HG03571 (cell line): ENCODE measurements at regions not wholly inside any gene's neighbourhood (a gene's known extent, or its start where the extent isn't known, plus 50 kb on each side); places are given as distances from the start of the nearest gene placed in this dataset.
A peak's percentile ranks its signal among the peaks of the same experiment; 100 is the strongest.

Experiments
- ATAC-seq: cut with Tn5 transposase; IDR thresholded peaks from one replicate; pipeline ENCODE4 v1.9.1; 2021; ENCODE audit not compliant: unreplicated experiment

GRCh38 chr2:64220894-64221617 lies 76.8 kb upstream of the PELI1 start:
- no peak for ATAC-seq

GRCh38 chr2:64221935-64222334 lies 77.7 kb upstream of the PELI1 start:
- ATAC-seq: no peak

GRCh38 chr2:64222351-64222750 lies 78.1 kb upstream of the PELI1 start:
- ATAC-seq: no peak

- no peak for ATAC-seq
Measured at GRCh38 chr2:64223055-64223454, 78.8 kb upstream of the PELI1 start.

- no peak for ATAC-seq
Measured at GRCh38 chr2:64225491-64225890, 81.3 kb upstream of the PELI1 start.

- ATAC-seq: no peak
Measured at GRCh38 chr2:64226611-64227010, 82.4 kb upstream of the PELI1 start.

GRCh38 chr2:64227603-64228125 lies 83.4 kb upstream of the PELI1 start:
- ATAC-seq: no peak

GRCh38 chr2:64228126-64228678 lies 84.0 kb upstream of the PELI1 start:
- ATAC-seq: peak; percentile 93

GRCh38 chr2:64228918-64229317 lies 84.7 kb upstream of the PELI1 start:
- no peak for ATAC-seq

GRCh38 chr2:64230540-64230939 lies 86.3 kb upstream of the PELI1 start:
- no peak for ATAC-seq

GRCh38 chr2:64232266-64232665 lies 88.0 kb upstream of the PELI1 start:
- ATAC-seq: no peak

- no peak for ATAC-seq
Measured at GRCh38 chr2:64233376-64233922, 89.2 kb upstream of the PELI1 start.

- ATAC-seq: no peak
Measured at GRCh38 chr2:64234150-64234549, 89.9 kb upstream of the PELI1 start.

GRCh38 chr2:64234785-64235184 lies 90.6 kb upstream of the PELI1 start:
- ATAC-seq: no peak

- no peak for ATAC-seq
Measured at GRCh38 chr2:64237266-64237665, 93.0 kb upstream of the PELI1 start.

GRCh38 chr2:64238799-64239198 lies 94.6 kb upstream of the PELI1 start:
- no peak for ATAC-seq

- no peak for ATAC-seq
Measured at GRCh38 chr2:64243081-64244036, 99.1 kb upstream of the PELI1 start.

- no peak for ATAC-seq
Measured at GRCh38 chr2:64244037-64244416, 99.8 kb upstream of the PELI1 start.

GRCh38 chr2:64245631-64246030 lies 101.4 kb upstream of the PELI1 start:
- ATAC-seq: no peak

GRCh38 chr2:64246962-64247361 lies 102.7 kb upstream of the PELI1 start:
- ATAC-seq: no peak

GRCh38 chr2:64249426-64249825 lies 105.2 kb upstream of the PELI1 start:
- ATAC-seq: no peak
